NCI-H187 (cell line): ENCODE measurements at regions not wholly inside any gene's neighbourhood (a gene's known extent, or its start where the extent isn't known, plus 50 kb on each side); places are given as distances from the start of the nearest gene placed in this dataset.

Source experiments
- DNase-seq, 2 experiments: peaks; one replicate each; lab custom pipeline; 2025; lab: John Stamatoyannopoulos, UW

- DNase-seq: no peak
Measured at GRCh38 chr1:170460001-170460400, 72.0 kb upstream of the GORAB start.

- DNase-seq: no peak
Measured at GRCh38 chr1:170460414-170461155, 71.4 kb upstream of the GORAB start.

DNA sequence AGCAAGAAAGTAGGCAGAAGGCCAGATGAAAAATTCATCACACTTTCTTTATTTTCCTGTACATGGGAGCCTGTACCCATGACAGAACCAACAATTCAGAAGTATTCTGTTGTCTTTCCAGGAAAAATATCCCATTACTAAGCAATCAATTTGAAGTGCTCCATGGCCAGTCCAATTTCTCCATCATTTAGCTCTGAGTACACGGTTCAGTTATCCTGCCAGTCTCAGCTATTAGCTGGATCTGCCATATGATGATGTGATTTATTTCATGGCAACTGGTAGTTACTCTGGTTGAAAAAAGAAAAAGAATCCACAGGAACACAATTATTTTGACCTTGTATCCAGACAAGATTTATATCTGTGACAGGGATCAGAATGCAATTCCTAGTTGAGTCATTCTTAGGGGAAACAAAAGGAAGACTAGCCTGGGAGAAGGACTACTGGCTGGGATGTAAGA, 70.6 kb upstream of the GORAB start:
- no peak for DNase-seq

GRCh38 chr1:170461762-170462384, 70.1 kb upstream of the GORAB start:
- DNase-seq: no peak

DNA sequence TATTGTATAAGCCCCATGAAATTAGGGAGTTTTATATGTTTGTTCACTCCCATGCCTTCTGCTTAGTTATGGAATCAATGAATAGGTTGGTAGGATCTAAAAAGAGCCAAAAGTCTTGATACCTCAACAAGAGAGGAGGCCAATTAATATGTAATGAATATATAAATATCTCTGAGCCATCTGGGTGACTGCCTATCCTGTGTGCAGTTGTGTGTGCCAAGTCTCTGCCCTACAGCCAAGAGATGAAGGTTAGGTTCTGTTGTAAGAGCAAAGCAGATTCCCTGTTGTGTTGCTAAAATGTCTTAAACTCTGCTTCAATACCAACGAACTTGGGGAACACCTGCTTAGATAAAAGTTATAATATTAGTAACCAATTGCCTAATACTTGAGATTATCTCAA, 61.8 kb upstream of the GORAB start:
- no peak for DNase-seq

DNA sequence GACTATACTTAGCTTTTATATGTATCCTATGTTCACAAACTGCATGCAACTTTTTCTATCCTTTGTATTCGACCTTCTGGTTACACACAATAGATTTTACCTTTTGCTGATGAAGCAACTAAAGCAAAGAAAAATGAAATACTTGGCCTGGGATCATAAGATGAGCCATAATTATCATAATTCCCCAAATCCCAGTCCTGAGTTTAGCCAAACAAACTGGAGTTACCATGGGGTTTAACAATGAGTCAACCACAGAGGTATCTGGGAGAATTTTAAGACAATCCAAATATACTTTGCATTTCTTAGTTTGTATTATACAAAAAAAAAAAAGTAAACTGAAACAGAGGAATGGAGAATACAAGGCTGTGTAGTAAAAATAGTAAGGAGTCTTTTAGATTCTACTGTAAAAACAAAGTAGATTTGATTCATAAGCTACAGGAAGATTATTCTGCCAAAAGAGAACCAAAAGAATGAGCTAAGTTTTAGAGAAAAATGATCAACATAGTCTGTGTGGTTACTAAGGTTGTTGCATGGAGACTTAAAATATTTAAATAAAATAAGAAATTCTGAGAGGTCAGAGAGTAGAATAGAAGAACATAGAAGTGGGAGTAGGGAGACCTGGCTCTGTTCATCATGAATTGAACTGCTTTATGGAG, 60.4 kb upstream of the GORAB start:
- no peak for DNase-seq

- no peak for DNase-seq
Measured at GRCh38 chr1:170481000-170481399, 51.0 kb upstream of the GORAB start.
